Natural killer cell (primary cell): ENCODE measurements at regions not wholly inside any gene's neighbourhood (a gene's known extent, or its start where the extent isn't known, plus 50 kb on each side); places are given as distances from the start of the nearest gene placed in this dataset.

Source experiments
- ATAC-seq, 3 donors: fragments of 150-1000 bp in 2 of 3; fragments of 200-7000 bp in 1 of 3; cut with Tn5 transposase; 1 replicate in 1 of 3; 2 replicates in 2 of 3; pipeline ENCODE4 v1.10.0; 2021; ENCODE audit warnings: mild to moderate bottlenecking in 2 of 3, moderate library complexity in 2 of 3
- DNase-seq, 2 donors: peaks; one replicate each; pipeline versions ENCODE4 v3.0.0 to v3.0.0-alpha.2; 2013 to 2021; ENCODE audit warnings: mixed read lengths in 1 of 2
- H3K27ac ChIP-seq: one replicate; pipeline ENCODE4 v1.5.1; 2013; ENCODE audit warnings: mild to moderate bottlenecking, low read length
- H3K27me3 ChIP-seq: one replicate; pipeline ENCODE4 v1.6.1; 2013; ENCODE audit warnings: low read length; ENCODE audit not compliant: control insufficient read depth, insufficient read depth
- H3K36me3 ChIP-seq: one replicate; pipeline ENCODE4 v1.6.1; 2013; ENCODE audit warnings: low read length; ENCODE audit not compliant: control insufficient read depth, insufficient read depth
- H3K4me1 ChIP-seq: one replicate; pipeline ENCODE4 v1.6.1; 2013; ENCODE audit warnings: low read length; ENCODE audit not compliant: control insufficient read depth, insufficient read depth
- H3K4me3 ChIP-seq: one replicate; pipeline ENCODE4 v1.5.1; 2013; ENCODE audit warnings: low read length
- H3K9me3 ChIP-seq: one replicate; pipeline ENCODE4 v1.6.1; 2013; ENCODE audit warnings: low read length; ENCODE audit not compliant: control insufficient read depth, insufficient read depth
- H3K27ac Mint-ChIP-seq, 2 donors: one replicate each; pipeline ENCODE4 v1.8.0; 2022; ENCODE audit warnings: mild to moderate bottlenecking in 2 of 2, mixed read lengths in 2 of 2, moderate library complexity in 1 of 2
- H3K27me3 Mint-ChIP-seq, 2 donors: one replicate each; pipeline ENCODE4 v1.8.0; 2022; ENCODE audit warnings: low read depth in 2 of 2, mixed read lengths in 2 of 2
- H3K36me3 Mint-ChIP-seq: one replicate; pipeline ENCODE4 v1.8.0; 2022; ENCODE audit warnings: mixed read lengths
- H3K4me1 Mint-ChIP-seq, 2 donors: one replicate each; pipeline ENCODE4 v1.8.0; 2022; ENCODE audit warnings: mixed read lengths in 2 of 2
- H3K4me3 Mint-ChIP-seq: one replicate; pipeline ENCODE4 v1.8.0; 2022; ENCODE audit warnings: mild to moderate bottlenecking, moderate library complexity, mixed read lengths
- H3K9me3 Mint-ChIP-seq, 2 donors: one replicate each; pipeline ENCODE4 v1.8.0; 2022; ENCODE audit warnings: mixed read lengths in 2 of 2
- CTCF ChIP-seq: fragments of 200-600 bp; IDR thresholded peaks from one replicate; pipeline ENCODE4 v1.8.0; 2022; ENCODE audit warnings: antibody characterized with exemption
- WGBS: methylation state at CpG from one replicate; pipeline ENCODE4 v1.1.7; 2013; ENCODE audit warnings: missing lambda C conversion rate; ENCODE audit not compliant: insufficient coverage; 5-methylcytosine and 5-hydroxymethylcytosine counted together
- intact Hi-C: fragments of 100-400 bp; cut with micrococcal nuclease; formaldehyde crosslinking; loops from one replicate; pipeline ENCODE4 v1.14.2; 2022

GRCh38 chr10:78868048-78868447 lies 200.7 kb upstream of the ZMIZ1 start:
- 86% methylated on average over 3 of the region's 3 CpGs for WGBS
- H3K9me3 Mint-ChIP-seq, result no peaks in the 10 kb centered on the region
- Histone ChIP-seq H3K4me3 (no peak overlapping the region), H3K27me3 (no peaks in the 10 kb centered on the region), H3K9me3 (no peaks in the 10 kb centered on the region), H3K4me1 (no peaks in the 10 kb centered on the region), H3K27ac (no peak overlapping the region), H3K36me3 (no peaks in the 10 kb centered on the region)
- H3K27ac Mint-ChIP-seq, result no peak overlapping the region
- no peak for DNase-seq
- H3K27me3 Mint-ChIP-seq, result peaks cover 10 to 17% of the 10 kb centered on the region in 2 donors
- H3K36me3 Mint-ChIP-seq, result no peaks in the 10 kb centered on the region
- no peak overlapping the region for H3K4me3 Mint-ChIP-seq
- intact Hi-C loops, result no loop called here
- no peak for ATAC-seq
- TF ChIP-seq CTCF, result no peak
- H3K4me1 Mint-ChIP-seq, result peaks cover 8 to 9% of the 10 kb centered on the region in 2 donors

GRCh38 chr10:78868456-78868855 lies 200.3 kb upstream of the ZMIZ1 start:
- no peak for TF ChIP-seq CTCF
- peaks cover 10 to 17% of the 10 kb centered on the region in 2 donors for H3K27me3 Mint-ChIP-seq
- peaks cover 8 to 9% of the 10 kb centered on the region in 2 donors for H3K4me1 Mint-ChIP-seq
- no peaks in the 10 kb centered on the region for H3K36me3 Mint-ChIP-seq
- H3K27me3 ChIP-seq, result no peaks in the 10 kb centered on the region
- H3K4me1 ChIP-seq, result no peaks in the 10 kb centered on the region
- intact Hi-C loops, result no loop called here
- no peak overlapping the region for H3K27ac ChIP-seq
- DNase-seq (no peak), ATAC-seq (no peak)
- no peaks in the 10 kb centered on the region for H3K9me3 ChIP-seq
- H3K36me3 ChIP-seq, result no peaks in the 10 kb centered on the region
- H3K4me3 ChIP-seq, result no peak overlapping the region
- WGBS, result 87% methylated on average over 5 of the region's 5 CpGs
- H3K4me3 Mint-ChIP-seq, result no peak overlapping the region
- H3K9me3 Mint-ChIP-seq, result no peaks in the 10 kb centered on the region
- no peak overlapping the region for H3K27ac Mint-ChIP-seq

GRCh38 chr10:78868861-78869260 lies 199.9 kb upstream of the ZMIZ1 start:
- Histone ChIP-seq H3K4me3 (no peak overlapping the region), H3K9me3 (no peaks in the 10 kb centered on the region), H3K27ac (no peak overlapping the region), H3K4me1 (no peaks in the 10 kb centered on the region), H3K36me3 (no peaks in the 10 kb centered on the region), H3K27me3 (no peaks in the 10 kb centered on the region)
- no peak for DNase-seq
- H3K4me3 Mint-ChIP-seq, result no peak overlapping the region
- ATAC-seq, result no peak
- H3K36me3 Mint-ChIP-seq, result no peaks in the 10 kb centered on the region
- no peak for TF ChIP-seq CTCF
- H3K4me1 Mint-ChIP-seq, result peaks cover 8 to 9% of the 10 kb centered on the region in 2 donors
- H3K27ac Mint-ChIP-seq, result no peak overlapping the region
- H3K9me3 Mint-ChIP-seq, result no peaks in the 10 kb centered on the region
- 96% methylated on average over 7 of the region's 7 CpGs for WGBS
- H3K27me3 Mint-ChIP-seq, result peaks cover 10 to 21% of the 10 kb centered on the region in 2 donors
- intact Hi-C loops, result no loop called here
